GM23338 (cell line): ENCODE measurements at regions not wholly inside any gene's neighbourhood (a gene's known extent, or its start where the extent isn't known, plus 50 kb on each side); places are given as distances from the start of the nearest gene placed in this dataset.

ENCODE experiments used
- ATAC-seq: fragments of 200-7000 bp; cut with Tn5 transposase; 3 replicates; pipeline ENCODE4 v1.9.1; 2020
- DNase-seq: peaks from one replicate; pipeline ENCODE4 v3.0.0-alpha.2; 2015; ENCODE audit warnings: low spot score
- H2AFZ ChIP-seq: fragments of 200-600 bp; sonication (generic); 2 replicates; pipeline ENCODE4 v1.8.0; 2016; ENCODE audit warnings: antibody characterized with exemption, mild to moderate bottlenecking, moderate library complexity
- H3F3A ChIP-seq: fragments of 200-600 bp; sonication (generic); replicated peaks from 2 replicates; pipeline ENCODE4 v1.8.0; 2017; ENCODE audit warnings: antibody characterized with exemption, mixed run types, low read depth
- H3K27ac ChIP-seq: fragments of 200-600 bp; sonication (generic); 2 replicates; pipeline ENCODE4 v1.6.1; 2016; ENCODE audit warnings: low read depth
- H3K27me3 ChIP-seq: fragments of 200-600 bp; sonication (generic); 2 replicates; pipeline ENCODE4 v1.8.0; 2016; ENCODE audit warnings: mild to moderate bottlenecking, mixed run types, moderate library complexity; ENCODE audit not compliant: insufficient read depth
- H3K36me3 ChIP-seq: fragments of 200-600 bp; sonication (generic); 2 replicates; pipeline ENCODE4 v1.8.0; 2016; ENCODE audit warnings: mild to moderate bottlenecking; ENCODE audit not compliant: insufficient read depth
- H3K4me1 ChIP-seq: fragments of 200-600 bp; sonication (generic); 2 replicates; pipeline ENCODE4 v1.8.0; 2016; ENCODE audit warnings: mild to moderate bottlenecking, moderate library complexity; ENCODE audit not compliant: insufficient read depth
- H3K4me2 ChIP-seq: fragments of 200-600 bp; sonication (generic); 2 replicates; pipeline ENCODE4 v1.7.1; 2017; ENCODE audit warnings: mixed run types
- H3K4me3 ChIP-seq: fragments of 200-600 bp; sonication (generic); 2 replicates; pipeline ENCODE4 v1.6.1; 2016; ENCODE audit warnings: mixed run types
- H3K79me2 ChIP-seq: fragments of 200-600 bp; sonication (generic); replicated peaks from 2 replicates; pipeline ENCODE4 v1.8.0; 2017; ENCODE audit warnings: mild to moderate bottlenecking; ENCODE audit not compliant: insufficient read depth
- H3K9me2 ChIP-seq: fragments of 200-600 bp; sonication (generic); 2 replicates; pipeline ENCODE4 v1.8.0; 2017; ENCODE audit not compliant: insufficient read depth
- H4K20me1 ChIP-seq: fragments of 200-600 bp; sonication (generic); replicated peaks from 2 replicates; pipeline ENCODE4 v1.8.0; 2017; ENCODE audit warnings: mild to moderate bottlenecking; ENCODE audit not compliant: insufficient read depth
- H3K27ac Mint-ChIP-seq: 2 replicates; pipeline ENCODE4 v1.8.0; 2020; ENCODE audit warnings: inconsistent platforms, mild to moderate bottlenecking, moderate library complexity, mixed read lengths
- H3K27me3 Mint-ChIP-seq: 3 replicates; pipeline ENCODE4 v1.8.0; 2022; ENCODE audit warnings: low read depth, mild to moderate bottlenecking, moderate library complexity, mixed read lengths, inconsistent platforms; ENCODE audit not compliant: insufficient read depth, poor library complexity
- H3K36me3 Mint-ChIP-seq: 3 replicates; pipeline ENCODE4 v1.8.0; 2021; ENCODE audit warnings: low read depth, mild to moderate bottlenecking, inconsistent platforms, moderate library complexity, mixed read lengths
- H3K4me1 Mint-ChIP-seq: 3 replicates; pipeline ENCODE4 v1.8.0; 2020; ENCODE audit warnings: mild to moderate bottlenecking, inconsistent platforms, mixed read lengths
- H3K4me3 Mint-ChIP-seq: 3 replicates; pipeline ENCODE4 v1.8.0; 2021; ENCODE audit warnings: moderate library complexity, mild to moderate bottlenecking, inconsistent platforms, mixed read lengths
- H3K9me3 Mint-ChIP-seq: 3 replicates; pipeline ENCODE4 v1.8.0; 2020; ENCODE audit warnings: moderate library complexity, mild to moderate bottlenecking, inconsistent platforms, mixed read lengths
- CREB1 ChIP-seq: fragments of 250-450 bp; sonication (Bioruptor Pico); IDR thresholded peaks from 2 replicates; pipeline ENCODE4 v1.5.0; 2020; ENCODE audit warnings: low read depth, mild to moderate bottlenecking, moderate library complexity
- ETS1 ChIP-seq: IDR thresholded peaks from 2 replicates; pipeline ENCODE4 v1.6.1; 2016; ENCODE audit warnings: antibody characterized with exemption
- EZH2 ChIP-seq: fragments of 200-600 bp; sonication (generic); IDR thresholded peaks from one replicate; pipeline ENCODE4 v1.8.0; 2017; ENCODE audit warnings: antibody characterized with exemption, mild to moderate bottlenecking, low read depth; ENCODE audit not compliant: unreplicated experiment
- EZH2phosphoT487 ChIP-seq: fragments of 200-600 bp; sonication (generic); IDR thresholded peaks from one replicate; pipeline ENCODE4 v1.8.1; 2018; ENCODE audit warnings: antibody characterized with exemption; ENCODE audit not compliant: unreplicated experiment
- JUNB ChIP-seq: IDR thresholded peaks from one replicate; pipeline ENCODE4 v1.6.1; 2016; ENCODE audit warnings: antibody characterized with exemption; ENCODE audit not compliant: unreplicated experiment
- NANOG ChIP-seq: IDR thresholded peaks from 2 replicates; pipeline ENCODE4 v1.6.1; 2016; ENCODE audit warnings: antibody characterized with exemption, borderline replicate concordance
- POLR2AphosphoS5 ChIP-seq: IDR thresholded peaks from 2 replicates; pipeline ENCODE4 v1.6.1; 2016; ENCODE audit warnings: antibody characterized with exemption, low read depth
- STAT1 ChIP-seq: IDR thresholded peaks from one replicate; pipeline ENCODE4 v1.6.1; 2016; ENCODE audit warnings: antibody characterized with exemption; ENCODE audit not compliant: unreplicated experiment
- ZNF114 ChIP-seq: fragments of 250-450 bp; sonication (Bioruptor Pico); IDR thresholded peaks from 2 replicates; pipeline ENCODE4 v1.5.0; 2020; ENCODE audit warnings: mild to moderate bottlenecking, moderate library complexity
- ZNF331 ChIP-seq: fragments of 250-450 bp; sonication (Bioruptor Pico); IDR thresholded peaks from 2 replicates; pipeline ENCODE4 v1.5.0; 2020; ENCODE audit warnings: low read depth, mild to moderate bottlenecking, moderate library complexity
- TF ChIP-seq, protein P1 (sequence below), 2 experiments: fragments of 200-600 bp in 1 of 2; sonication (generic) in 1 of 2; conservative IDR thresholded peaks; 2 replicates each; pipeline versions ENCODE4 v1.5.1 to v1.6.1; 2016 to 2017; ENCODE audit warnings: antibody characterized with exemption in 2 of 2, low read depth in 2 of 2, mild to moderate bottlenecking in 2 of 2, moderate library complexity in 1 of 2
- TF ChIP-seq, protein P2 (sequence below): fragments of 250-450 bp; sonication (Bioruptor Pico); IDR thresholded peaks from 2 replicates; pipeline ENCODE4 v1.5.0; 2020; ENCODE audit warnings: mild to moderate bottlenecking, moderate library complexity
- TF ChIP-seq, protein P3 (sequence below): IDR thresholded peaks from one replicate; pipeline ENCODE4 v1.6.1; 2018; ENCODE audit warnings: antibody characterized with exemption; ENCODE audit not compliant: unreplicated experiment

DNA sequence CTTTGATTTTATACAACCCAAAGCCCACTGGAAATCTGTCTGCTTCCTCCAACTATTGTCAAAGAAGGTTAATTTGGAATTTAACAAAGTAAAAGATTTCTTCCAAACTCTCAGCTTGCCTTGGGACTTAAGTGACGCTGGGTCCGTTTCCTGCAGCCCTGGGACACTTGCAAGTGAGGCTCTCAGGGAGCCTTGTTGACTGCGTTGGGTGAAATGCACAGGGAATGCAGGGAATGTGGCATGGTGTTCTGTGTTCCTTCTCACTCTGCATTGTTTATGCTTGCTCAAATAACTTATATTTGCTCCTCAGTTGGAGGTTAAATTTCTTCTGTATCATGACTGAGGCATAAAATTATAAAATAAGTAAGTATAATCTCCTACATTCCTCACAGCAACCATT is 60.9 kb upstream of the TJP1 start:
- ATAC-seq (peak; percentile 91), DNase-seq (peak; percentile 78)
- H3K4me3 Mint-ChIP-seq = no peak overlapping the region; the same call in 2 of the 3 replicates
- H3K4me1 Mint-ChIP-seq = peaks cover 23% of the 10 kb centered on the region
- peak overlapping the region; percentile 78 for H3K27ac Mint-ChIP-seq
- Histone ChIP-seq H3K4me1 (peaks cover 7% of the 10 kb centered on the region), H3K27me3 (no peaks in the 10 kb centered on the region), H3K79me2 (no peaks in the 10 kb centered on the region), H4K20me1 (no peaks in the 10 kb centered on the region), H3K27ac (peak overlapping the region; percentile 12; the same call in 1 of the 2 replicates), H3K9me2 (no peaks in the 10 kb centered on the region), H3F3A (no peaks in the 10 kb centered on the region), H3K36me3 (no peaks in the 10 kb centered on the region), H3K4me3 (no peak overlapping the region), H2AFZ (no peak overlapping the region), H3K4me2 (no peak overlapping the region)
- H3K36me3 Mint-ChIP-seq = no peaks in the 10 kb centered on the region
- H3K27me3 Mint-ChIP-seq = peaks cover 4% of the 10 kb centered on the region
- H3K9me3 Mint-ChIP-seq = no peaks in the 10 kb centered on the region
- TF ChIP-seq JUNB = no peak
- TF ChIP-seq EZH2phosphoT487 = no peak
- no peak for TF ChIP-seq NANOG
- TF ChIP-seq EZH2 = no peak
- TF ChIP-seq, protein P1, sequence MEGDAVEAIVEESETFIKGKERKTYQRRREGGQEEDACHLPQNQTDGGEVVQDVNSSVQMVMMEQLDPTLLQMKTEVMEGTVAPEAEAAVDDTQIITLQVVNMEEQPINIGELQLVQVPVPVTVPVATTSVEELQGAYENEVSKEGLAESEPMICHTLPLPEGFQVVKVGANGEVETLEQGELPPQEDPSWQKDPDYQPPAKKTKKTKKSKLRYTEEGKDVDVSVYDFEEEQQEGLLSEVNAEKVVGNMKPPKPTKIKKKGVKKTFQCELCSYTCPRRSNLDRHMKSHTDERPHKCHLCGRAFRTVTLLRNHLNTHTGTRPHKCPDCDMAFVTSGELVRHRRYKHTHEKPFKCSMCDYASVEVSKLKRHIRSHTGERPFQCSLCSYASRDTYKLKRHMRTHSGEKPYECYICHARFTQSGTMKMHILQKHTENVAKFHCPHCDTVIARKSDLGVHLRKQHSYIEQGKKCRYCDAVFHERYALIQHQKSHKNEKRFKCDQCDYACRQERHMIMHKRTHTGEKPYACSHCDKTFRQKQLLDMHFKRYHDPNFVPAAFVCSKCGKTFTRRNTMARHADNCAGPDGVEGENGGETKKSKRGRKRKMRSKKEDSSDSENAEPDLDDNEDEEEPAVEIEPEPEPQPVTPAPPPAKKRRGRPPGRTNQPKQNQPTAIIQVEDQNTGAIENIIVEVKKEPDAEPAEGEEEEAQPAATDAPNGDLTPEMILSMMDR (conservative IDR thresholded peaks at IDR 0.05; ENCODE audit: low read depth in 2 of 2) = no peak
- TF ChIP-seq CREB1 = no peak
- TF ChIP-seq, protein P2, sequence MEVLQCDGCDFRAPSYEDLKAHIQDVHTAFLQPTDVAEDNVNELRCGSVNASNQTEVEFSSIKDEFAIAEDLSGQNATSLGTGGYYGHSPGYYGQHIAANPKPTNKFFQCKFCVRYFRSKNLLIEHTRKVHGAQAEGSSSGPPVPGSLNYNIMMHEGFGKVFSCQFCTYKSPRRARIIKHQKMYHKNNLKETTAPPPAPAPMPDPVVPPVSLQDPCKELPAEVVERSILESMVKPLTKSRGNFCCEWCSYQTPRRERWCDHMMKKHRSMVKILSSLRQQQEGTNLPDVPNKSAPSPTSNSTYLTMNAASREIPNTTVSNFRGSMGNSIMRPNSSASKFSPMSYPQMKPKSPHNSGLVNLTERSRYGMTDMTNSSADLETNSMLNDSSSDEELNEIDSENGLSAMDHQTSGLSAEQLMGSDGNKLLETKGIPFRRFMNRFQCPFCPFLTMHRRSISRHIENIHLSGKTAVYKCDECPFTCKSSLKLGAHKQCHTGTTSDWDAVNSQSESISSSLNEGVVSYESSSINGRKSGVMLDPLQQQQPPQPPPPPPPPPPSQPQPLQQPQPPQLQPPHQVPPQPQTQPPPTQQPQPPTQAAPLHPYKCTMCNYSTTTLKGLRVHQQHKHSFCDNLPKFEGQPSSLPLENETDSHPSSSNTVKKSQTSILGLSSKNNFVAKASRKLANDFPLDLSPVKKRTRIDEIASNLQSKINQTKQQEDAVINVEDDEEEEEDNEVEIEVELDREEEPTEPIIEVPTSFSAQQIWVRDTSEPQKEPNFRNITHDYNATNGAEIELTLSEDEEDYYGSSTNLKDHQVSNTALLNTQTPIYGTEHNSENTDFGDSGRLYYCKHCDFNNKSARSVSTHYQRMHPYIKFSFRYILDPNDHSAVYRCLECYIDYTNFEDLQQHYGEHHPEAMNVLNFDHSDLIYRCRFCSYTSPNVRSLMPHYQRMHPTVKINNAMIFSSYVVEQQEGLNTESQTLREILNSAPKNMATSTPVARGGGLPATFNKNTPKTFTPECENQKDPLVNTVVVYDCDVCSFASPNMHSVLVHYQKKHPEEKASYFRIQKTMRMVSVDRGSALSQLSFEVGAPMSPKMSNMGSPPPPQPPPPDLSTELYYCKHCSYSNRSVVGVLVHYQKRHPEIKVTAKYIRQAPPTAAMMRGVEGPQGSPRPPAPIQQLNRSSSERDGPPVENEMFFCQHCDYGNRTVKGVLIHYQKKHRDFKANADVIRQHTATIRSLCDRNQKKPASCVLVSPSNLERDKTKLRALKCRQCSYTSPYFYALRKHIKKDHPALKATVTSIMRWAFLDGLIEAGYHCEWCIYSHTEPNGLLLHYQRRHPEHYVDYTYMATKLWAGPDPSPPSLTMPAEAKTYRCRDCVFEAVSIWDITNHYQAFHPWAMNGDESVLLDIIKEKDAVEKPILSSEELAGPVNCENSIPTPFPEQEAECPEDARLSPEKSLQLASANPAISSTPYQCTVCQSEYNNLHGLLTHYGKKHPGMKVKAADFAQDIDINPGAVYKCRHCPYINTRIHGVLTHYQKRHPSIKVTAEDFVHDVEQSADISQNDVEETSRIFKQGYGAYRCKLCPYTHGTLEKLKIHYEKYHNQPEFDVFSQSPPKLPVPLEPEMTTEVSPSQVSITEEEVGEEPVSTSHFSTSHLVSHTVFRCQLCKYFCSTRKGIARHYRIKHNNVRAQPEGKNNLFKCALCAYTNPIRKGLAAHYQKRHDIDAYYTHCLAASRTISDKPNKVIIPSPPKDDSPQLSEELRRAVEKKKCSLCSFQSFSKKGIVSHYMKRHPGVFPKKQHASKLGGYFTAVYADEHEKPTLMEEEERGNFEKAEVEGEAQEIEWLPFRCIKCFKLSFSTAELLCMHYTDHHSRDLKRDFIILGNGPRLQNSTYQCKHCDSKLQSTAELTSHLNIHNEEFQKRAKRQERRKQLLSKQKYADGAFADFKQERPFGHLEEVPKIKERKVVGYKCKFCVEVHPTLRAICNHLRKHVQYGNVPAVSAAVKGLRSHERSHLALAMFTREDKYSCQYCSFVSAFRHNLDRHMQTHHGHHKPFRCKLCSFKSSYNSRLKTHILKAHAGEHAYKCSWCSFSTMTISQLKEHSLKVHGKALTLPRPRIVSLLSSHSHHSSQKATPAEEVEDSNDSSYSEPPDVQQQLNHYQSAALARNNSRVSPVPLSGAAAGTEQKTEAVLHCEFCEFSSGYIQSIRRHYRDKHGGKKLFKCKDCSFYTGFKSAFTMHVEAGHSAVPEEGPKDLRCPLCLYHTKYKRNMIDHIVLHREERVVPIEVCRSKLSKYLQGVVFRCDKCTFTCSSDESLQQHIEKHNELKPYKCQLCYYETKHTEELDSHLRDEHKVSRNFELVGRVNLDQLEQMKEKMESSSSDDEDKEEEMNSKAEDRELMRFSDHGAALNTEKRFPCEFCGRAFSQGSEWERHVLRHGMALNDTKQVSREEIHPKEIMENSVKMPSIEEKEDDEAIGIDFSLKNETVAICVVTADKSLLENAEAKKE (CRISPR knock-in tag) = no peak
- TF ChIP-seq STAT1 = no peak
- TF ChIP-seq ZNF114 (CRISPR knock-in tag) = no peak
- TF ChIP-seq ZNF331 (CRISPR knock-in tag) = no peak
- TF ChIP-seq, protein P3, sequence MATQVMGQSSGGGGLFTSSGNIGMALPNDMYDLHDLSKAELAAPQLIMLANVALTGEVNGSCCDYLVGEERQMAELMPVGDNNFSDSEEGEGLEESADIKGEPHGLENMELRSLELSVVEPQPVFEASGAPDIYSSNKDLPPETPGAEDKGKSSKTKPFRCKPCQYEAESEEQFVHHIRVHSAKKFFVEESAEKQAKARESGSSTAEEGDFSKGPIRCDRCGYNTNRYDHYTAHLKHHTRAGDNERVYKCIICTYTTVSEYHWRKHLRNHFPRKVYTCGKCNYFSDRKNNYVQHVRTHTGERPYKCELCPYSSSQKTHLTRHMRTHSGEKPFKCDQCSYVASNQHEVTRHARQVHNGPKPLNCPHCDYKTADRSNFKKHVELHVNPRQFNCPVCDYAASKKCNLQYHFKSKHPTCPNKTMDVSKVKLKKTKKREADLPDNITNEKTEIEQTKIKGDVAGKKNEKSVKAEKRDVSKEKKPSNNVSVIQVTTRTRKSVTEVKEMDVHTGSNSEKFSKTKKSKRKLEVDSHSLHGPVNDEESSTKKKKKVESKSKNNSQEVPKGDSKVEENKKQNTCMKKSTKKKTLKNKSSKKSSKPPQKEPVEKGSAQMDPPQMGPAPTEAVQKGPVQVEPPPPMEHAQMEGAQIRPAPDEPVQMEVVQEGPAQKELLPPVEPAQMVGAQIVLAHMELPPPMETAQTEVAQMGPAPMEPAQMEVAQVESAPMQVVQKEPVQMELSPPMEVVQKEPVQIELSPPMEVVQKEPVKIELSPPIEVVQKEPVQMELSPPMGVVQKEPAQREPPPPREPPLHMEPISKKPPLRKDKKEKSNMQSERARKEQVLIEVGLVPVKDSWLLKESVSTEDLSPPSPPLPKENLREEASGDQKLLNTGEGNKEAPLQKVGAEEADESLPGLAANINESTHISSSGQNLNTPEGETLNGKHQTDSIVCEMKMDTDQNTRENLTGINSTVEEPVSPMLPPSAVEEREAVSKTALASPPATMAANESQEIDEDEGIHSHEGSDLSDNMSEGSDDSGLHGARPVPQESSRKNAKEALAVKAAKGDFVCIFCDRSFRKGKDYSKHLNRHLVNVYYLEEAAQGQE = no peak
- no peak for TF ChIP-seq POLR2AphosphoS5
- no peak for TF ChIP-seq ETS1
